Heart right ventricle (tissue), 16 donors: ENCODE measurements at regions not wholly inside any gene's neighbourhood (a gene's known extent, or its start where the extent isn't known, plus 50 kb on each side); places are given as distances from the start of the nearest gene placed in this dataset.

Experiments used
- ATAC-seq, 8 donors: fragments of 200-7000 bp; cut with Tn5 transposase; one replicate each; pipeline ENCODE4 v1.9.1; 2020; ENCODE audit warnings: mild to moderate bottlenecking in 8 of 8, moderate library complexity in 8 of 8, moderate number of reproducible peaks in 1 of 8
- DNase-seq, 2 donors: peaks; one replicate each; pipeline ENCODE4 v3.0.0-alpha.2; 2020
- H3K27ac ChIP-seq, 10 donors: fragments of 200-600 bp; sonication (generic) in 2 of 10; one replicate each; pipeline versions ENCODE4 v1.5.0 to v1.8.0; 2020 to 2022; ENCODE audit warnings: mild to moderate bottlenecking in 3 of 10
- H3K27me3 ChIP-seq, 7 donors: fragments of 200-600 bp; one replicate each; pipeline ENCODE4 v1.8.0; 2021 to 2022; ENCODE audit warnings: mild to moderate bottlenecking in 2 of 7
- H3K36me3 ChIP-seq, 9 donors: fragments of 200-600 bp; sonication (generic) in 1 of 9; one replicate each; pipeline versions ENCODE4 v1.5.0 to v1.8.0; 2020 to 2022; ENCODE audit warnings: mild to moderate bottlenecking in 2 of 9
- H3K4me1 ChIP-seq, 9 donors: fragments of 200-600 bp; sonication (generic) in 1 of 9; one replicate each; pipeline versions ENCODE4 v1.5.0 to v1.8.0; 2020 to 2022; ENCODE audit warnings: mild to moderate bottlenecking in 4 of 9
- H3K4me3 ChIP-seq, 10 donors: fragments of 200-600 bp; sonication (generic) in 2 of 10; one replicate each; pipeline versions ENCODE4 v1.5.0 to v1.8.0; 2020 to 2022; ENCODE audit warnings: mild to moderate bottlenecking in 7 of 10, moderate library complexity in 2 of 10
- H3K9me3 ChIP-seq, 11 donors: fragments of 200-600 bp in 10 of 11; sonication (generic) in 2 of 11; one replicate each; pipeline versions ENCODE4 v1.5.0 to v1.8.0; 2013 to 2022; ENCODE audit warnings: mild to moderate bottlenecking in 2 of 11, control low read depth in 1 of 11, moderate library complexity in 1 of 11
- WGBS, 2 donors: extraction: QIAGEN DNeasy Blood & Tissue Kit; methylation state at CpG; one replicate each; pipeline ENCODE4 v1.1.7; 2013; ENCODE audit warnings: inconsistent platforms in 1 of 2; 5-methylcytosine and 5-hydroxymethylcytosine counted together
- intact Hi-C, 10 donors: fragments of 100-400 bp; cut with DNase I; formaldehyde crosslinking; loops; one replicate each; pipeline versions ENCODE4 v1.11.1 to v1.14.2; 2022
- TF ChIP-seq, protein P1 (sequence below), 9 donors: fragments of 200-600 bp; sonication (generic) in 2 of 9; IDR thresholded peaks; one replicate each; pipeline versions ENCODE4 v1.5.0 to v1.8.0; 2021 to 2022; ENCODE audit warnings: antibody characterized with exemption in 9 of 9, mild to moderate bottlenecking in 5 of 9, moderate library complexity in 1 of 9
- donor health status: Arrhythmogenic right ventricular cardiomyopathy.
- donor health status: ischemic (EF 13 %, LVEDD 7.1; RV severe dilation, severe dysfunction).
- donor health status: healthy with polysubstance abuse.
- donor health status: DM: no; HTN: yes; CAD: no.
- donor health status: DM: no; HTN: no; CAD: no.
- donor health status: ischemic (EF 25% LVEDD 6.9; RV normal size, moderate dysfunction).
- donor health status: ischemic (EF 25% LVEDD 5.7; RV mildly dilated, moderate dysfunction).
- donor health status: healthy.
- donor health status: DM: yes; HTN: yes; CAD: no.
- donor health status: Ischemic cardiomyopathy.
- donor health status: ischemic (EF 35%, LVEDD 5.7; RV mildly dilated, moderate dysfunction).
- donor health status: nonischemic (EF 11% LVEDD 7.7; RV severe dilation, severe dysfunction).
- donor health status: DM: yes; HTN: yes; CAD: no.
- donor health status: PGD.
- donor health status: ischemic (EF 29% LVEDD 5.4; RV normal size, mild dysfunction).
- donor health status: nonischemic (EF 23%, LVEDD 6.1; RV moderate dilation, normal function).

DNA sequence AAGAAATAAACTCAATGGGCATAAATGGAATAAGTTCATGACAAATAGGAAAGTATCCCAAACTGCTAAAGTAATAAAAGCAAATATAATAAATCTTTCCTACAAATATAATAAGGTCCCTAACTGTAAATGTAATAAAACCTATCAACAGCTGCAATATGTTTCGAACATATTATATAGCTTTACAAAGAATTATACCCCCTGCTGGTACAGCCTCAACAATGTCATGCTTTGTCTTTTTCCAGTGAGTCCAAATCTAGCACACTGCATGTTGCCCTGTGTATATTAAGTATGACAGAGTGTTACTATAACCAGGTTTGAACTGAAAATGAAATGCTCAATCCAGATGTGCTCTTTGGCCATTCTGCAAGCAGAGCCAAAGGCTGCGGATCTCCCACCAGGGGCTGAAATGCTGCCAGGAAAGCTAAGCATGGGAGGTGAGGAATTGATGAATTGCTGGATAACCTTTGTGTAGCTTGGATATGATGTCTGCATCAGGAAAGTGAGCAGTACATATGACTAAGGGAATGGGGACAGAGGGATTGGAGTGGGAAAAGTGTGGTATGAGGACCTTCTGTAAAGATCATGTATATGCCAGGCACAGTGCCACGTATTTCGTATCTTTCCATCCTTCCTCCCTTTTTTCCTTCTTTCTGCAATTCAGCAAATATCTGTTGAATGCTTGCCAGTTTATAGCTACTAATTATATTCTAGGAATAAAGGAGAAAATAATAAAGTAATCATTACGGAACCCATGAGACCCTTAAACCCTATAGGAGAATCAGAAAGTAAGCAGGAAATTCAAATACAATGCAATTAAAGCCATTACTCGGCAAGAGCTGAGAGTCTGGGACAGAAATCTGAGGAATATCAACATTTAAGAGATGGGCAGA lies 954.6 kb upstream of the LCORL start:
- 79 to 85% methylated on average over 6 of the region's 6 CpGs for WGBS, 2 donors
- TF ChIP-seq, protein P1, sequence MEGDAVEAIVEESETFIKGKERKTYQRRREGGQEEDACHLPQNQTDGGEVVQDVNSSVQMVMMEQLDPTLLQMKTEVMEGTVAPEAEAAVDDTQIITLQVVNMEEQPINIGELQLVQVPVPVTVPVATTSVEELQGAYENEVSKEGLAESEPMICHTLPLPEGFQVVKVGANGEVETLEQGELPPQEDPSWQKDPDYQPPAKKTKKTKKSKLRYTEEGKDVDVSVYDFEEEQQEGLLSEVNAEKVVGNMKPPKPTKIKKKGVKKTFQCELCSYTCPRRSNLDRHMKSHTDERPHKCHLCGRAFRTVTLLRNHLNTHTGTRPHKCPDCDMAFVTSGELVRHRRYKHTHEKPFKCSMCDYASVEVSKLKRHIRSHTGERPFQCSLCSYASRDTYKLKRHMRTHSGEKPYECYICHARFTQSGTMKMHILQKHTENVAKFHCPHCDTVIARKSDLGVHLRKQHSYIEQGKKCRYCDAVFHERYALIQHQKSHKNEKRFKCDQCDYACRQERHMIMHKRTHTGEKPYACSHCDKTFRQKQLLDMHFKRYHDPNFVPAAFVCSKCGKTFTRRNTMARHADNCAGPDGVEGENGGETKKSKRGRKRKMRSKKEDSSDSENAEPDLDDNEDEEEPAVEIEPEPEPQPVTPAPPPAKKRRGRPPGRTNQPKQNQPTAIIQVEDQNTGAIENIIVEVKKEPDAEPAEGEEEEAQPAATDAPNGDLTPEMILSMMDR (IDR thresholded peaks at IDR 0.05), result no peak
- ATAC-seq, result no peak
- Histone ChIP-seq H3K4me1 (no peaks in the 10 kb centered on the region), H3K9me3 (peaks cover 0 to 8% (median 0%) of the 10 kb centered on the region in 11 donors), H3K4me3 (no peak overlapping the region), H3K36me3 (no peaks in the 10 kb centered on the region), H3K27me3 (no peaks in the 10 kb centered on the region), H3K27ac (no peak overlapping the region)
- intact Hi-C loops, result no loop called here
- no peak for DNase-seq

DNA sequence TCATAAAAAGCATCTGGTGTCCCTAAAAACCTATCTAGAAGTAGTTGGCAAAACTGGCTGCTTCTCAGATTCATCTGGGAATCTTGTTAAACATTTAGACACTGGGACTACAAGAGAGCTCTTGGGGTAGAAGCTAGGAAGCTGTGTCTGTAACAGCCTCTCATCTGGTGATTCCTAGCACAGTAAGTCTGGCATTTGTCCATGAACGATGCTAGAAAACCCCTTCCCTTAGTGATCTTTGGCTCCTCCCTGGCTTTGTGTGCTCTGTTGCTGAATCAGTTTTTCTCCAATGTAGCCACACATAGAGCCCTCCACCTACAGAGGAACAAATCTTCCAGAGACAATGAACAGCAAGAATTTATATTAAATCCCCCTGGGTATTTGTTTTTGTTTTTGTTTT lies 951.7 kb upstream of the LCORL start:
- TF ChIP-seq, protein P1 (IDR thresholded peaks at IDR 0.05), result no peak
- WGBS, 2 donors, result 42 to 61% methylated on average over 1 of the region's 1 CpG

DNA sequence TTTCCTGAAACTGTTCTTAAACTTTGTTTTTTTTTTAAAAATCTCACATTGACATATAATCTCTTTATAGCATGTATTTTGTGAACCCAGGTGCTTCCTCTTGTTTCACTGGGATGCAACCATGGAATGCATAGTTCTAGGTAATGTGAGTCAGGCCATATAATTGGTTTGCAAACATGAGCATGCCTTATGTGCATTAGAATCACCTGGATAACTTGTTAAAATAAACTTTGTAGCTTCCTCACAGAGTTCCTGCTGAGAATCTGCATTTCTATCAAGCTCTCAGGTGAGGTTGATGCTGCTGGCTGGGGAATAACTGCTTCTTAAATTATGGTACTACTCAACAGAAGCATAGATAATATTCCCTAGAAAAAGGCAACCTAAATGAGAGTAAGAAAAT lies 940.3 kb upstream of the LCORL start:
- intact Hi-C loops, result no loop called here

More for the DNA sequence above, 951.7 kb upstream of the LCORL start:
- intact Hi-C loops, result no loop called here
- Histone ChIP-seq H3K4me3 (no peak overlapping the region), H3K4me1 (no peaks in the 10 kb centered on the region), H3K36me3 (no peaks in the 10 kb centered on the region), H3K9me3 (peaks cover 0 to 33% (median 7%) of the 10 kb centered on the region in 11 donors), H3K27ac (no peak overlapping the region), H3K27me3 (no peaks in the 10 kb centered on the region)
- ATAC-seq, result no peak
- DNase-seq, result no peak

DNA sequence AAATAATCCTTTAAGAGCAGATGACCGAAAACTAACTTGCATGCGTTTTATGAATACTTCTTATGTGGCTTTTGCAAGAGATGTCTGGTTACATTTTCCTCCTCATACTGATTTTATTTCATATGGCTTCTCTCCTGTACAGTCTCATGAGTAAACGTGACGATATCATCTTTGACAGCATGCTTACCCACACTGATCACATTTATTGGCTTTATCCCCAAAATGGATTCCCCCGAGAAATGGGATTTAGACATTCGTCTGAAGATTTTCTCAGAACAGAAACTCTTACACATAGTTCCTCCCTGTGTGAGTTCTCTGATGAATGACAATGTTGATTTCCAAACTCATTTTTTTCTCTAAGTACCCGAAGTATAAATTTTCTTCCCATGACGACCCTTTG lies 939.7 kb upstream of the LCORL start:
- TF ChIP-seq, protein P1 (IDR thresholded peaks at IDR 0.05), result no peak
- peaks cover 0 to 21% (median 0%) of the 10 kb centered on the region in 11 donors for H3K9me3 ChIP-seq
- H3K4me1 ChIP-seq, result no peaks in the 10 kb centered on the region
- 67 to 74% methylated on average over 8 of the region's 8 CpGs for WGBS, 2 donors
- H3K4me3 ChIP-seq, result no peak overlapping the region
- no peaks in the 10 kb centered on the region for H3K27me3 ChIP-seq
- DNase-seq (no peak), ATAC-seq (no peak)
- intact Hi-C loops, result no loop called here
- H3K27ac ChIP-seq, result no peak overlapping the region
- no peaks in the 10 kb centered on the region for H3K36me3 ChIP-seq

More for the DNA sequence above, 940.3 kb upstream of the LCORL start:
- H3K27me3 ChIP-seq, result no peaks in the 10 kb centered on the region
- ATAC-seq, result no peak
- no peaks in the 10 kb centered on the region for H3K4me1 ChIP-seq
- H3K27ac ChIP-seq, result no peak overlapping the region
- no peak overlapping the region for H3K4me3 ChIP-seq
- H3K36me3 ChIP-seq, result no peaks in the 10 kb centered on the region
- TF ChIP-seq, protein P1 (IDR thresholded peaks at IDR 0.05), result no peak
- peaks cover 0 to 21% (median 0%) of the 10 kb centered on the region in 11 donors for H3K9me3 ChIP-seq
- no peak for DNase-seq
